IMR-90 (cell line): ENCODE measurements at regions not wholly inside any gene's neighbourhood (a gene's known extent, or its start where the extent isn't known, plus 50 kb on each side); places are given as distances from the start of the nearest gene placed in this dataset.

ENCODE experiments used
- ATAC-seq: fragments of 200-7000 bp; cut with Tn5 transposase; 2 replicates; pipeline ENCODE4 v1.9.1; 2020; ENCODE audit warnings: low read depth, mild to moderate bottlenecking, moderate library complexity
- BruUV-seq: library from RNA; stranded (reverse); fragments of 400-500 nt; replicated peaks from 2 replicates; lab custom pipeline; 2021; lab: Mats Ljungman, UMichigan
- CTCF ChIA-PET: fragments of 300-600 bp; formaldehyde crosslinking; extraction: SDS; loops from one replicate; lab custom pipeline; 2021; ENCODE audit warnings: antibody characterized with exemption; lab: Yijun Ruan, JAX
- POLR2A ChIA-PET: fragments of 300-600 bp; sonication (Branson Sonifier 250); formaldehyde crosslinking; loops from one replicate; lab custom pipeline; 2022; ENCODE audit warnings: antibody characterized with exemption; ENCODE audit not compliant: unreplicated experiment; lab: Charles Lee
- DNase-seq: peaks from one replicate; pipeline ENCODE4 v3.0.0; 2013
- H2AFZ ChIP-seq: replicated peaks from 2 replicates; pipeline ENCODE3; 2013; ENCODE audit warnings: low read length, mild to moderate bottlenecking; ENCODE audit not compliant: poor library complexity
- H2AK5ac ChIP-seq: 2 replicates; pipeline ENCODE4 v1.6.1; 2013; ENCODE audit warnings: low read depth, low read length, inconsistent platforms
- H2AK9ac ChIP-seq: replicated peaks from 2 replicates; pipeline ENCODE3; 2013; ENCODE audit warnings: mild to moderate bottlenecking, low read depth, low read length, moderate library complexity; ENCODE audit not compliant: poor library complexity
- H2BK120ac ChIP-seq: 2 replicates; pipeline ENCODE4 v1.6.1; 2013; ENCODE audit warnings: low read depth, low read length, inconsistent platforms
- H2BK15ac ChIP-seq: 3 replicates; pipeline ENCODE4 v1.6.1; 2013; ENCODE audit warnings: low read depth, low read length, inconsistent platforms
- H2BK20ac ChIP-seq: 2 replicates; pipeline ENCODE4 v1.6.1; 2013; ENCODE audit warnings: low read depth, mild to moderate bottlenecking, inconsistent platforms, low read length, moderate library complexity
- H2BK5ac ChIP-seq: 2 replicates; pipeline ENCODE4 v1.6.1; 2013; ENCODE audit warnings: mild to moderate bottlenecking, low read depth, low read length, inconsistent platforms; ENCODE audit not compliant: poor library complexity, severe bottlenecking
- H3K14ac ChIP-seq: replicated peaks from 2 replicates; pipeline ENCODE4 v1.6.1; 2013; ENCODE audit warnings: low read depth, low read length, inconsistent platforms
- H3K18ac ChIP-seq: 2 replicates; pipeline ENCODE4 v1.6.1; 2013; ENCODE audit warnings: low read depth, low read length, control low read depth
- H3K23ac ChIP-seq: 2 replicates; pipeline ENCODE4 v1.6.1; 2013; ENCODE audit warnings: low read depth, low read length, inconsistent platforms
- H3K27ac ChIP-seq: 2 replicates; pipeline ENCODE4 v1.5.1; 2013; ENCODE audit warnings: mild to moderate bottlenecking, control low read depth, low read length; ENCODE audit not compliant: insufficient read depth
- H3K27me3 ChIP-seq: 2 replicates; pipeline ENCODE4 v1.6.1; 2013; ENCODE audit warnings: low read length; ENCODE audit not compliant: control insufficient read depth, insufficient read depth
- H3K36me3 ChIP-seq: 2 replicates; pipeline ENCODE4 v1.6.1; 2013; ENCODE audit warnings: low read length, mixed read lengths; ENCODE audit not compliant: control insufficient read depth, insufficient read depth
- H3K4ac ChIP-seq: 2 replicates; pipeline ENCODE4 v1.6.1; 2013; ENCODE audit warnings: low read depth, low read length, inconsistent platforms
- H3K4me1 ChIP-seq: 2 replicates; pipeline ENCODE4 v1.6.1; 2013; ENCODE audit warnings: low read length, mixed read lengths; ENCODE audit not compliant: control insufficient read depth, insufficient read depth
- H3K4me2 ChIP-seq: 2 replicates; pipeline ENCODE4 v1.6.1; 2013; ENCODE audit warnings: low read depth, mild to moderate bottlenecking, control low read depth, low read length, moderate library complexity
- H3K4me3 ChIP-seq: 2 replicates; pipeline ENCODE4 v1.5.1; 2013; ENCODE audit warnings: low read depth, mild to moderate bottlenecking, control low read depth, low read length, moderate library complexity; ENCODE audit not compliant: insufficient read depth
- H3K56ac ChIP-seq: 2 replicates; pipeline ENCODE4 v1.6.1; 2013; ENCODE audit warnings: low read length, inconsistent platforms; ENCODE audit not compliant: insufficient read depth; ENCODE audit errors: extremely low read depth
- H3K79me1 ChIP-seq, 2 experiments: 2 replicates each; pipeline ENCODE4 v1.6.1; 2013; ENCODE audit warnings: low read length in 2 of 2, inconsistent platforms in 1 of 2, low read depth in 1 of 2
- H3K9ac ChIP-seq: 2 replicates; pipeline ENCODE4 v1.6.1; 2013; ENCODE audit warnings: low read depth, low read length, control low read depth
- H3K9me1 ChIP-seq: 2 replicates; pipeline ENCODE4 v1.6.1; 2013; ENCODE audit warnings: low read length, inconsistent platforms; ENCODE audit not compliant: insufficient read depth
- H3K9me3 ChIP-seq: 2 replicates; pipeline ENCODE4 v1.6.1; 2013; ENCODE audit warnings: low read length; ENCODE audit not compliant: control insufficient read depth, insufficient read depth
- H4K20me1 ChIP-seq: 2 replicates; pipeline ENCODE4 v1.6.1; 2013; ENCODE audit warnings: low read length, inconsistent platforms; ENCODE audit not compliant: insufficient read depth
- H4K5ac ChIP-seq: 2 replicates; pipeline ENCODE4 v1.6.1; 2013; ENCODE audit warnings: mild to moderate bottlenecking, low read depth, low read length, control low read depth
- H4K8ac ChIP-seq, 2 experiments: 2 replicates each; pipeline ENCODE4 v1.6.1; 2013; ENCODE audit warnings: low read depth in 2 of 2, low read length in 2 of 2, control low read depth in 1 of 2, inconsistent platforms in 1 of 2
- H4K91ac ChIP-seq: 2 replicates; pipeline ENCODE4 v1.6.1; 2013; ENCODE audit warnings: low read depth, low read length, inconsistent platforms; ENCODE audit not compliant: insufficient read depth
- BHLHE40 ChIP-seq: fragments of 150-350 bp; IDR thresholded peaks from 2 replicates; pipeline ENCODE4 v1.6.1; 2016; ENCODE audit warnings: mild to moderate bottlenecking, low read depth, low read length
- CEBPB ChIP-seq: IDR thresholded peaks from 2 replicates; pipeline ENCODE4 v1.6.1; 2012; ENCODE audit warnings: low read depth, low read length, improper control_type of control experiment
- CHD1 ChIP-seq: IDR thresholded peaks from 2 replicates; pipeline ENCODE4 v1.6.1; 2012; ENCODE audit warnings: low read depth, low read length, improper control_type of control experiment
- FOS ChIP-seq: fragments of 150-350 bp; IDR thresholded peaks from 2 replicates; pipeline ENCODE4 v1.6.1; 2016; ENCODE audit warnings: low read depth, low read length
- MAFK ChIP-seq: IDR thresholded peaks from 2 replicates; pipeline ENCODE4 v1.6.1; 2012; ENCODE audit warnings: low read depth, low read length, improper control_type of control experiment
- MAZ ChIP-seq: IDR thresholded peaks from 2 replicates; pipeline ENCODE4 v1.6.1; 2012; ENCODE audit warnings: low read depth, mild to moderate bottlenecking, low read length, improper control_type of control experiment, moderate library complexity, borderline replicate concordance
- MXI1 ChIP-seq: IDR thresholded peaks from 2 replicates; pipeline ENCODE4 v1.6.1; 2012; ENCODE audit warnings: low read depth, mild to moderate bottlenecking, low read length, moderate library complexity, borderline replicate concordance
- NFE2L2 ChIP-seq: fragments of 150-350 bp; IDR thresholded peaks from 2 replicates; pipeline ENCODE4 v1.6.1; 2016; ENCODE audit warnings: low read depth, mild to moderate bottlenecking, low read length
- POLR2A ChIP-seq: IDR thresholded peaks from 2 replicates; pipeline ENCODE4 v1.6.1; 2012; ENCODE audit warnings: mild to moderate bottlenecking, low read depth, low read length
- RAD21 ChIP-seq: IDR thresholded peaks from 2 replicates; pipeline ENCODE4 v1.6.1; 2012; ENCODE audit warnings: low read length, improper control_type of control experiment
- RCOR1 ChIP-seq: IDR thresholded peaks from 2 replicates; pipeline ENCODE4 v1.6.1; 2012; ENCODE audit warnings: mild to moderate bottlenecking, low read length, improper control_type of control experiment; ENCODE audit not compliant: insufficient replicate concordance
- RFX5 ChIP-seq: IDR thresholded peaks from 2 replicates; pipeline ENCODE4 v1.8.0; 2012; ENCODE audit warnings: low read depth, mild to moderate bottlenecking, low read length, moderate library complexity
- SMC3 ChIP-seq: fragments of 150-350 bp; IDR thresholded peaks from 2 replicates; pipeline ENCODE4 v1.6.1; 2016; ENCODE audit warnings: low read depth, mild to moderate bottlenecking, antibody characterized with exemption, low read length, moderate library complexity
- WGBS, 2 experiments: methylation state at CpG; one replicate each; pipeline versions ENCODE4 v1.1.5 to v1.1.7; 2013; ENCODE audit warnings: missing lambda C conversion rate in 2 of 2; ENCODE audit not compliant: insufficient read length in 1 of 2; ENCODE audit errors: extremely low coverage in 2 of 2; 5-methylcytosine and 5-hydroxymethylcytosine counted together
- dilution Hi-C: fragments of 300-500 bp; cut with HindIII; formaldehyde crosslinking; loops from one replicate; pipeline ENCODE4 v1.14.3; 2018; ENCODE audit warnings: low sequenced_read_pairs; ENCODE audit not compliant: unreplicated experiment
- in situ Hi-C: fragments of 300-500 bp; cut with MboI; formaldehyde crosslinking; loops from 3 replicates; pipeline ENCODE4 v1.14.3; 2019; ENCODE audit warnings: low sequenced_read_pairs, inconsistent platforms, mixed read lengths
- intact Hi-C: fragments of 100-400 bp; cut with micrococcal nuclease; formaldehyde crosslinking; loops from 2 replicates; pipeline ENCODE4 v1.10.0; 2022
- TF ChIP-seq, protein P1 (sequence below): fragments of 150-350 bp; IDR thresholded peaks from 2 replicates; pipeline ENCODE4 v1.6.1; 2017; ENCODE audit warnings: mild to moderate bottlenecking, antibody characterized with exemption, low read length, low read depth
- TF ChIP-seq, protein P2 (sequence below): conservative IDR thresholded peaks from 2 replicates; pipeline ENCODE4 v1.5.1; 2012; ENCODE audit warnings: mild to moderate bottlenecking, low read depth, low read length, improper control_type of control experiment
- TF ChIP-seq, protein P3 (sequence below): fragments of 150-350 bp; IDR thresholded peaks from 2 replicates; pipeline ENCODE4 v1.6.1; 2016; ENCODE audit warnings: low read depth, mild to moderate bottlenecking, low read length, moderate library complexity, borderline replicate concordance

- no peak overlapping the region for H4K5ac ChIP-seq
- no peak overlapping the region for H2AK9ac ChIP-seq
- H2BK120ac ChIP-seq = no peak overlapping the region
- H3K4me1 ChIP-seq = no peaks in the 10 kb centered on the region
- no peak overlapping the region for H2AK5ac ChIP-seq
- no peaks in the 10 kb centered on the region for H3K27me3 ChIP-seq
- no peak overlapping the region for H2BK20ac ChIP-seq
- no peak for TF ChIP-seq RCOR1
- TF ChIP-seq MAZ = no peak
- TF ChIP-seq BHLHE40 = no peak
- TF ChIP-seq, protein P1, sequence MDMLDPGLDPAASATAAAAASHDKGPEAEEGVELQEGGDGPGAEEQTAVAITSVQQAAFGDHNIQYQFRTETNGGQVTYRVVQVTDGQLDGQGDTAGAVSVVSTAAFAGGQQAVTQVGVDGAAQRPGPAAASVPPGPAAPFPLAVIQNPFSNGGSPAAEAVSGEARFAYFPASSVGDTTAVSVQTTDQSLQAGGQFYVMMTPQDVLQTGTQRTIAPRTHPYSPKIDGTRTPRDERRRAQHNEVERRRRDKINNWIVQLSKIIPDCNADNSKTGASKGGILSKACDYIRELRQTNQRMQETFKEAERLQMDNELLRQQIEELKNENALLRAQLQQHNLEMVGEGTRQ = no peak
- TF ChIP-seq, protein P2, sequence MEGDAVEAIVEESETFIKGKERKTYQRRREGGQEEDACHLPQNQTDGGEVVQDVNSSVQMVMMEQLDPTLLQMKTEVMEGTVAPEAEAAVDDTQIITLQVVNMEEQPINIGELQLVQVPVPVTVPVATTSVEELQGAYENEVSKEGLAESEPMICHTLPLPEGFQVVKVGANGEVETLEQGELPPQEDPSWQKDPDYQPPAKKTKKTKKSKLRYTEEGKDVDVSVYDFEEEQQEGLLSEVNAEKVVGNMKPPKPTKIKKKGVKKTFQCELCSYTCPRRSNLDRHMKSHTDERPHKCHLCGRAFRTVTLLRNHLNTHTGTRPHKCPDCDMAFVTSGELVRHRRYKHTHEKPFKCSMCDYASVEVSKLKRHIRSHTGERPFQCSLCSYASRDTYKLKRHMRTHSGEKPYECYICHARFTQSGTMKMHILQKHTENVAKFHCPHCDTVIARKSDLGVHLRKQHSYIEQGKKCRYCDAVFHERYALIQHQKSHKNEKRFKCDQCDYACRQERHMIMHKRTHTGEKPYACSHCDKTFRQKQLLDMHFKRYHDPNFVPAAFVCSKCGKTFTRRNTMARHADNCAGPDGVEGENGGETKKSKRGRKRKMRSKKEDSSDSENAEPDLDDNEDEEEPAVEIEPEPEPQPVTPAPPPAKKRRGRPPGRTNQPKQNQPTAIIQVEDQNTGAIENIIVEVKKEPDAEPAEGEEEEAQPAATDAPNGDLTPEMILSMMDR = no peak
- TF ChIP-seq RFX5 = no peak
- no peak for TF ChIP-seq RAD21
- no peak for TF ChIP-seq FOS
- no peak for TF ChIP-seq CEBPB
- no peak for TF ChIP-seq MXI1
- no peak for TF ChIP-seq CHD1
- TF ChIP-seq, protein P3, sequence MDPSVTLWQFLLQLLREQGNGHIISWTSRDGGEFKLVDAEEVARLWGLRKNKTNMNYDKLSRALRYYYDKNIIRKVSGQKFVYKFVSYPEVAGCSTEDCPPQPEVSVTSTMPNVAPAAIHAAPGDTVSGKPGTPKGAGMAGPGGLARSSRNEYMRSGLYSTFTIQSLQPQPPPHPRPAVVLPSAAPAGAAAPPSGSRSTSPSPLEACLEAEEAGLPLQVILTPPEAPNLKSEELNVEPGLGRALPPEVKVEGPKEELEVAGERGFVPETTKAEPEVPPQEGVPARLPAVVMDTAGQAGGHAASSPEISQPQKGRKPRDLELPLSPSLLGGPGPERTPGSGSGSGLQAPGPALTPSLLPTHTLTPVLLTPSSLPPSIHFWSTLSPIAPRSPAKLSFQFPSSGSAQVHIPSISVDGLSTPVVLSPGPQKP = no peak
- no peak for TF ChIP-seq NFE2L2
- no peak for TF ChIP-seq MAFK
- TF ChIP-seq SMC3 = no peak
- no peak for TF ChIP-seq POLR2A
- H3K79me1 ChIP-seq = no peaks in the 10 kb centered on the region
- ChIA-PET CTCF (interaction anchor here (1.0 kb wide), 1 partner anchor 12 kb away, joined by 3 read pairs; no protein-coding TSS in a partner anchor), POLR2A (no interaction called here)
- H2BK5ac ChIP-seq = no peak overlapping the region
- H3K23ac ChIP-seq = no peak overlapping the region
- no peak overlapping the region for H3K4me2 ChIP-seq
- in situ Hi-C loops = no loop called here
- H3K14ac ChIP-seq = no peak overlapping the region
- H3K56ac ChIP-seq = no peak overlapping the region
- BruUV-seq = no TSS peak
- no peak overlapping the region for H2BK15ac ChIP-seq
- no peak overlapping the region for H3K9ac ChIP-seq
- no peak for DNase-seq
- no peaks in the 10 kb centered on the region for H3K36me3 ChIP-seq
- H3K27ac ChIP-seq = no peak overlapping the region
- H2AFZ ChIP-seq = no peak overlapping the region
- no peak overlapping the region for H3K18ac ChIP-seq
- no peak for ATAC-seq
- H3K4ac ChIP-seq = no peak overlapping the region
- no CpG with 5 or more reads among the region's 5 CpGs for WGBS, 2 experiments
- dilution Hi-C loops = no loop called here
- H3K4me3 ChIP-seq = no peak overlapping the region
- intact Hi-C loops = loop anchor here (2.0 kb wide), 1 partner anchor 33 kb away; no protein-coding TSS in a partner anchor
- H3K9me1 ChIP-seq = no peaks in the 10 kb centered on the region; the same call in 1 of the 2 replicates
- no peaks in the 10 kb centered on the region for H4K20me1 ChIP-seq
- H4K8ac ChIP-seq = no peak overlapping the region
- no peak overlapping the region for H4K91ac ChIP-seq
- H3K9me3 ChIP-seq = no peaks in the 10 kb centered on the region
These were observed 280.7 kb upstream of the RND3 start for GRCh38 chr2:150767991-150768746.
